ENCODE measurements at regions not wholly inside any gene's neighbourhood (a gene's known extent, or its start where the extent isn't known, plus 50 kb on each side); places are given as distances from the start of the nearest gene placed in this dataset.
"Not testable (repeated sequence)": the region's sequence is repeated elsewhere in the genome, so short reads cannot be mapped to it uniquely, and the experiment has no call there.

- Histone ChIP-seq H3K36me3 (no peaks in the 10 kb centered on the region), H3K4me3 (ENCODE audit: low read depth in 1 of 2, low read length in 1 of 2) (no peak overlapping the region), H3K27me3 (peaks cover 13% of the 10 kb centered on the region), H3K9me3 (no peaks in the 10 kb centered on the region), H3K4me1 (ENCODE audit: control insufficient read depth in 1 of 2, insufficient read depth in 1 of 2, low read depth in 1 of 2, low read length in 1 of 2) (no peaks in the 10 kb centered on the region), H3K27ac (no peak overlapping the region)
- no peak for TF ChIP-seq CTCF (IDR thresholded peaks at IDR 0.05)
Measured at GRCh38 chr20:48403167-48403761, 424.5 kb downstream of the PREX1 start.

- no peaks in the 10 kb centered on the region for H3K36me3 ChIP-seq
- TF ChIP-seq CTCF (IDR thresholded peaks at IDR 0.05), result no peak
- no peaks in the 10 kb centered on the region for H3K4me1 ChIP-seq (ENCODE audit: control insufficient read depth in 1 of 2, insufficient read depth in 1 of 2, low read depth in 1 of 2, low read length in 1 of 2)
- H3K9me3 ChIP-seq, result no peaks in the 10 kb centered on the region
- no peak overlapping the region for H3K27ac ChIP-seq
- no peak overlapping the region for H3K4me3 ChIP-seq (ENCODE audit: low read depth in 1 of 2, low read length in 1 of 2)
- H3K27me3 ChIP-seq, result no peaks in the 10 kb centered on the region
Measured at GRCh38 chr20:48401359-48401758, 426.4 kb downstream of the PREX1 start.

GRCh38 chr20:48400009-48400408, 427.8 kb downstream of the PREX1 start:
- no peaks in the 10 kb centered on the region for H3K4me1 ChIP-seq (ENCODE audit: control insufficient read depth in 1 of 2, insufficient read depth in 1 of 2, low read depth in 1 of 2, low read length in 1 of 2)
- H3K9me3 ChIP-seq, result no peaks in the 10 kb centered on the region
- no peak for TF ChIP-seq CTCF (IDR thresholded peaks at IDR 0.05)
- no peaks in the 10 kb centered on the region for H3K36me3 ChIP-seq
- no peak overlapping the region for H3K4me3 ChIP-seq (ENCODE audit: low read depth in 1 of 2, low read length in 1 of 2)
- no peak overlapping the region for H3K27ac ChIP-seq
- no peaks in the 10 kb centered on the region for H3K27me3 ChIP-seq

- H3K4me1 ChIP-seq (ENCODE audit: control insufficient read depth in 1 of 2, insufficient read depth in 1 of 2, low read depth in 1 of 2, low read length in 1 of 2), result no peaks in the 10 kb centered on the region
- H3K36me3 ChIP-seq, result no peaks in the 10 kb centered on the region
- H3K27me3 ChIP-seq, result no peaks in the 10 kb centered on the region
- no peaks in the 10 kb centered on the region for H3K9me3 ChIP-seq
- no peak for TF ChIP-seq CTCF (IDR thresholded peaks at IDR 0.05)
- no peak overlapping the region for H3K27ac ChIP-seq
- H3K4me3 ChIP-seq (ENCODE audit: low read depth in 1 of 2, low read length in 1 of 2), result no peak overlapping the region
Measured at GRCh38 chr20:48398506-48399449, 429.0 kb downstream of the PREX1 start.

GRCh38 chr20:48396981-48397861, 430.6 kb downstream of the PREX1 start:
- H3K4me1 ChIP-seq (ENCODE audit: control insufficient read depth in 1 of 2, insufficient read depth in 1 of 2, low read depth in 1 of 2, low read length in 1 of 2); H3K27me3 ChIP-seq; H3K9me3 ChIP-seq; H3K27ac ChIP-seq; H3K4me3 ChIP-seq (ENCODE audit: low read depth in 1 of 2, low read length in 1 of 2); H3K36me3 ChIP-seq: not testable (repeated sequence)
